ENCODE measurements at regions not wholly inside any gene's neighbourhood (a gene's known extent, or its start where the extent isn't known, plus 50 kb on each side); places are given as distances from the start of the nearest gene placed in this dataset.
A peak's percentile ranks its signal among the peaks of the same experiment; 100 is the strongest.

DNA sequence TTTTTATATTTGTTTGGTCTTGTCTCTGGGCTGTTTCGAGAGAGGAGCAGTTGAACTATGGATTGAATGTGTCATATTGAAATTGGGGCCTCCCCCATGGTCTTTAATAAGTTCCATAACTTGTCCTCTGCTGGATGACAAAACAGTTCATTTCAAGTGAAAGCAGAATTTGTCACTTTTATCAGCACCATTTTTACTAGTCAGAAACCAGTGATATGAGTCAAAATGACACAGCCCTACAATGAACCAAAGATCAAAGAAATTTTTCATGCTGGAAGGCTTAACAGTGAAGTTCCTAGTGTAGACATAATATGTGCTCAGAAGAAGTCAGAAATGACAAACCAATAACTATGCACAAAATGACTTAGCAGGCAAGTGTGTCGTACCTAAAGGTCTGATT is 133.6 kb upstream of the VWC2 start:
- no peak overlapping the region for H3K4me3 Mint-ChIP-seq
- peaks cover 4% of the 10 kb centered on the region for H3K27me3 Mint-ChIP-seq (ENCODE audit: insufficient read depth, low read depth)
- H3K27me3 ChIP-seq = no peaks in the 10 kb centered on the region
- no peak overlapping the region for H2AFZ ChIP-seq (replicated peaks)
- H3K9me3 ChIP-seq (ENCODE audit: low read depth) = no peaks in the 10 kb centered on the region
- H3K4me1 Mint-ChIP-seq = peaks cover 5% of the 10 kb centered on the region
- TF ChIP-seq EZH2 (IDR thresholded peaks at IDR 0.05) (no peak), EZH2phosphoT487 (IDR thresholded peaks at IDR 0.05) (no peak)
- TF ChIP-seq, protein P1, sequence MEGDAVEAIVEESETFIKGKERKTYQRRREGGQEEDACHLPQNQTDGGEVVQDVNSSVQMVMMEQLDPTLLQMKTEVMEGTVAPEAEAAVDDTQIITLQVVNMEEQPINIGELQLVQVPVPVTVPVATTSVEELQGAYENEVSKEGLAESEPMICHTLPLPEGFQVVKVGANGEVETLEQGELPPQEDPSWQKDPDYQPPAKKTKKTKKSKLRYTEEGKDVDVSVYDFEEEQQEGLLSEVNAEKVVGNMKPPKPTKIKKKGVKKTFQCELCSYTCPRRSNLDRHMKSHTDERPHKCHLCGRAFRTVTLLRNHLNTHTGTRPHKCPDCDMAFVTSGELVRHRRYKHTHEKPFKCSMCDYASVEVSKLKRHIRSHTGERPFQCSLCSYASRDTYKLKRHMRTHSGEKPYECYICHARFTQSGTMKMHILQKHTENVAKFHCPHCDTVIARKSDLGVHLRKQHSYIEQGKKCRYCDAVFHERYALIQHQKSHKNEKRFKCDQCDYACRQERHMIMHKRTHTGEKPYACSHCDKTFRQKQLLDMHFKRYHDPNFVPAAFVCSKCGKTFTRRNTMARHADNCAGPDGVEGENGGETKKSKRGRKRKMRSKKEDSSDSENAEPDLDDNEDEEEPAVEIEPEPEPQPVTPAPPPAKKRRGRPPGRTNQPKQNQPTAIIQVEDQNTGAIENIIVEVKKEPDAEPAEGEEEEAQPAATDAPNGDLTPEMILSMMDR (IDR thresholded peaks at IDR 0.05) = no peak
- no peaks in the 10 kb centered on the region for H3K36me3 ChIP-seq
- no peaks in the 10 kb centered on the region for H4K20me1 ChIP-seq (ENCODE audit: low read depth)
- no peaks in the 10 kb centered on the region for H3K79me2 ChIP-seq (ENCODE audit: low read depth)
- no peak overlapping the region for H3K27ac Mint-ChIP-seq
- no peaks in the 10 kb centered on the region for H3K9me3 Mint-ChIP-seq
- H3K36me3 Mint-ChIP-seq = no peaks in the 10 kb centered on the region
- no peaks in the 10 kb centered on the region for H3F3A ChIP-seq (ENCODE audit: low read depth)
- no peak overlapping the region for H3K9ac ChIP-seq
- peaks cover 19% of the 10 kb centered on the region for H3K4me1 ChIP-seq
- H3K4me2 ChIP-seq = no peak overlapping the region
- no peak overlapping the region for H3K27ac ChIP-seq
- DNase-seq (ENCODE audit: low spot score) = no peak
- H3K4me3 ChIP-seq = no peak overlapping the region

DNA sequence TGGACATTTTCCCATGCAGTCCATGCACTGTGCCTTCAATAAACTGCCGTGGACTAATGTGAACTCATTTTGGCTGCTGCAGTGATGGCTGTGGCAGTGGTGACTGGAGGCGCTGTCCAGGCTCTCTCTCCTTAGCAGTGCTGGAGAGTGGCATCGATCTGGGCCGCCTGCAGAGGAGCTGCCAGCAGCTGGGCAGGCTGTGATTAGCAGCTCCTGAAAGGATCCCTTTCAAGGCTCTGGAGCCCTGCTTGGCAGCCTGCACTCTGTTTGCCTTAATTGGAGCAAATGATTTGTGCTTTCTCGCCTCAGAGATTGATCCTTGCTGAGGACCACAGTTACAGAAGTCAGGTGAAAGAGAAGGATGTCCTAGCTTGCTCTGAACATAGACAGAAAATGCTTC is 130.1 kb upstream of the VWC2 start:
- H3K9me3 ChIP-seq (ENCODE audit: low read depth) = no peaks in the 10 kb centered on the region
- H3F3A ChIP-seq (ENCODE audit: low read depth) = no peaks in the 10 kb centered on the region
- no peak overlapping the region for H3K9ac ChIP-seq
- Mint-ChIP-seq H3K4me1 (peaks cover 5% of the 10 kb centered on the region), H3K36me3 (no peaks in the 10 kb centered on the region), H3K9me3 (no peaks in the 10 kb centered on the region), H3K27ac (no peak overlapping the region), H3K27me3 (ENCODE audit: insufficient read depth, low read depth) (no peaks in the 10 kb centered on the region), H3K4me3 (no peak overlapping the region)
- no peak overlapping the region for H2AFZ ChIP-seq (replicated peaks)
- no peak overlapping the region for H3K27ac ChIP-seq
- H4K20me1 ChIP-seq (ENCODE audit: low read depth) = no peaks in the 10 kb centered on the region
- H3K36me3 ChIP-seq = no peaks in the 10 kb centered on the region
- no peak overlapping the region for H3K4me2 ChIP-seq
- peaks cover 22% of the 10 kb centered on the region for H3K4me1 ChIP-seq
- H3K4me3 ChIP-seq = no peak overlapping the region
- TF ChIP-seq, protein P1 (IDR thresholded peaks at IDR 0.05) = no peak
- TF ChIP-seq EZH2phosphoT487 (IDR thresholded peaks at IDR 0.05) (no peak), EZH2 (IDR thresholded peaks at IDR 0.05) (no peak)
- peak; percentile 77 for DNase-seq (ENCODE audit: low spot score)
- H3K27me3 ChIP-seq = no peaks in the 10 kb centered on the region
- no peaks in the 10 kb centered on the region for H3K79me2 ChIP-seq (ENCODE audit: low read depth)

DNA sequence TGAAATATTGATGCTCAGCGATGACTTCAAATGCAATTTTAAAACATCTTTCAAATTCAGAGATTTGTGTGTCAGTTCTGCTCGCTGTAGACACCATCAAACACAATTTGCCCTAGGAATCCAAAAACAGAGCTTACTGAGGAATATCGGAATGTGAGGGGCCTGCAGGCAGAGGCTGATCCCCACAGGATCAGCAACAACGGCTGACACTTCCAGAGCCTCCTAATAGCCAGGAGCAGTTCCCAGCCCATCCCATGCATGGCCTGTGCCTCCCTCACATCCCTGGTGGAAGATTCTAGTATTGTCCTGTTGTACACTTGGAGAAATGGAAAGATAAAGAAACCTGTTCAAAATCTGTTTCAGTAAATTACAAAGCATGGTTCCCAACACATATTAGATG is 129.7 kb upstream of the VWC2 start:
- no peak overlapping the region for H3K4me3 ChIP-seq
- no peaks in the 10 kb centered on the region for H3K9me3 Mint-ChIP-seq

More for the DNA sequence above, 129.7 kb upstream of the VWC2 start:
- H3K27ac ChIP-seq = no peak overlapping the region
- peaks cover 22% of the 10 kb centered on the region for H3K4me1 ChIP-seq
- H3K36me3 ChIP-seq = no peaks in the 10 kb centered on the region
- no peaks in the 10 kb centered on the region for H3K27me3 ChIP-seq
- H3K4me2 ChIP-seq = no peak overlapping the region
- Mint-ChIP-seq H3K27me3 (ENCODE audit: insufficient read depth, low read depth) (no peaks in the 10 kb centered on the region), H3K4me3 (no peak overlapping the region), H3K36me3 (no peaks in the 10 kb centered on the region), H3K27ac (no peak overlapping the region), H3K4me1 (peaks cover 5% of the 10 kb centered on the region)
- no peak overlapping the region for H3K9ac ChIP-seq
- no peaks in the 10 kb centered on the region for H3K9me3 ChIP-seq (ENCODE audit: low read depth)
- no peaks in the 10 kb centered on the region for H4K20me1 ChIP-seq (ENCODE audit: low read depth)
- TF ChIP-seq EZH2phosphoT487 (IDR thresholded peaks at IDR 0.05) = no peak
- TF ChIP-seq, protein P1 (IDR thresholded peaks at IDR 0.05) = peak; percentile 9
- no peak for TF ChIP-seq EZH2 (IDR thresholded peaks at IDR 0.05)
- H2AFZ ChIP-seq (replicated peaks) = no peak overlapping the region
- peak; percentile 24 for DNase-seq (ENCODE audit: low spot score)
- no peaks in the 10 kb centered on the region for H3F3A ChIP-seq (ENCODE audit: low read depth)
- H3K79me2 ChIP-seq (ENCODE audit: low read depth) = no peaks in the 10 kb centered on the region
